Mesenchymal stem cell (in vitro differentiated cells and primary cell): ENCODE measurements at regions not wholly inside any gene's neighbourhood (a gene's known extent, or its start where the extent isn't known, plus 50 kb on each side); places are given as distances from the start of the nearest gene placed in this dataset.

ENCODE experiments used
- DNase-seq: peaks from one replicate; pipeline ENCODE4 v3.0.0-alpha.2; 2013
- H2AFZ ChIP-seq: one replicate; pipeline ENCODE4 v1.6.1; 2013; ENCODE audit warnings: low read depth, mild to moderate bottlenecking, control low read depth, inconsistent platforms, low read length, moderate library complexity
- H2AK5ac ChIP-seq: 2 replicates; pipeline ENCODE4 v1.6.1; 2013; ENCODE audit warnings: low read length, moderate library complexity, mild to moderate bottlenecking, inconsistent platforms; ENCODE audit not compliant: severe bottlenecking
- H2BK120ac ChIP-seq: one replicate; pipeline ENCODE4 v1.6.1; 2013; ENCODE audit warnings: low read depth, mild to moderate bottlenecking, inconsistent platforms, low read length, moderate library complexity
- H2BK12ac ChIP-seq, 2 experiments: one replicate each; pipeline ENCODE4 v1.6.1; 2013; ENCODE audit warnings: inconsistent platforms in 2 of 2, low read length in 2 of 2, mild to moderate bottlenecking in 2 of 2, moderate library complexity in 2 of 2, control low read depth in 1 of 2
- H2BK15ac ChIP-seq: one replicate; pipeline ENCODE4 v1.6.1; 2013; ENCODE audit warnings: mild to moderate bottlenecking, low read depth, inconsistent platforms; ENCODE audit not compliant: poor library complexity, severe bottlenecking
- H2BK5ac ChIP-seq: 2 replicates; pipeline ENCODE4 v1.6.1; 2013; ENCODE audit warnings: low read depth, mild to moderate bottlenecking, low read length, control low read depth, inconsistent platforms; ENCODE audit not compliant: poor library complexity, severe bottlenecking
- H3K14ac ChIP-seq, 2 experiments: one replicate each; pipeline ENCODE4 v1.6.1; 2013; ENCODE audit warnings: inconsistent platforms in 2 of 2, low read length in 2 of 2, control low read depth in 1 of 2, mild to moderate bottlenecking in 1 of 2, moderate library complexity in 1 of 2
- H3K18ac ChIP-seq, 2 experiments: one replicate each; pipeline ENCODE4 v1.6.1; 2013; ENCODE audit warnings: inconsistent platforms in 2 of 2, low read length in 2 of 2, control low read depth in 1 of 2, low read depth in 1 of 2, mild to moderate bottlenecking in 1 of 2
- H3K23ac ChIP-seq, 2 experiments: one replicate each; pipeline ENCODE4 v1.6.1; 2013; ENCODE audit warnings: inconsistent platforms in 2 of 2, low read length in 2 of 2, mild to moderate bottlenecking in 2 of 2, moderate library complexity in 2 of 2, control low read depth in 1 of 2
- H3K27ac ChIP-seq: 2 replicates; pipeline ENCODE4 v1.5.1; 2013; ENCODE audit warnings: mild to moderate bottlenecking, moderate library complexity, low read length, control low read depth, inconsistent platforms; ENCODE audit not compliant: poor library complexity, severe bottlenecking
- H3K27me3 ChIP-seq, 2 experiments: 2 replicates each; pipeline versions ENCODE4 v1.6.1 to v1.7.0; 2013; ENCODE audit warnings: low read length in 2 of 2, mild to moderate bottlenecking in 2 of 2, moderate library complexity in 2 of 2, control low read depth in 1 of 2, inconsistent platforms in 1 of 2; ENCODE audit not compliant: control insufficient read depth in 1 of 2, insufficient read depth in 1 of 2
- H3K36me3 ChIP-seq, 2 experiments: 2 replicates each; pipeline versions ENCODE4 v1.6.1 to v1.7.0; 2013; ENCODE audit warnings: low read length in 2 of 2, control low read depth in 1 of 2, inconsistent platforms in 1 of 2, low read depth in 1 of 2, mild to moderate bottlenecking in 1 of 2; ENCODE audit not compliant: insufficient read depth in 2 of 2, control insufficient read depth in 1 of 2
- H3K4ac ChIP-seq, 2 experiments: one replicate each; pipeline ENCODE4 v1.6.1; 2013; ENCODE audit warnings: inconsistent platforms in 2 of 2, low read length in 2 of 2, mild to moderate bottlenecking in 2 of 2, moderate library complexity in 2 of 2, control low read depth in 1 of 2, low read depth in 1 of 2
- H3K4me1 ChIP-seq: 2 replicates; pipeline ENCODE4 v1.6.1; 2013; ENCODE audit warnings: low read depth, low read length, control low read depth; ENCODE audit not compliant: control insufficient read depth, insufficient read depth
- H3K4me2 ChIP-seq: 2 replicates; pipeline ENCODE4 v1.6.1; 2013; ENCODE audit warnings: low read length, mild to moderate bottlenecking, inconsistent platforms; ENCODE audit not compliant: poor library complexity, severe bottlenecking
- H3K4me3 ChIP-seq, 2 experiments: 2 replicates each; pipeline versions ENCODE4 v1.5.1 to v1.7.0; 2013; ENCODE audit warnings: low read length in 2 of 2, mild to moderate bottlenecking in 2 of 2, control low read depth in 1 of 2, low read depth in 1 of 2; ENCODE audit not compliant: insufficient read depth in 1 of 2
- H3K79me1 ChIP-seq: replicated peaks from 2 replicates; pipeline ENCODE4 v1.6.1; 2013; ENCODE audit warnings: mild to moderate bottlenecking, control low read depth, low read length, inconsistent platforms; ENCODE audit not compliant: poor library complexity, severe bottlenecking
- H3K9ac ChIP-seq: 2 replicates; pipeline ENCODE4 v1.7.0; 2013; ENCODE audit warnings: mild to moderate bottlenecking, low read length, moderate library complexity
- H3K9me3 ChIP-seq: 2 replicates; pipeline ENCODE4 v1.7.0; 2013; ENCODE audit warnings: mild to moderate bottlenecking, low read length; ENCODE audit not compliant: control insufficient read depth
- H4K8ac ChIP-seq: one replicate; pipeline ENCODE4 v1.6.1; 2013; ENCODE audit warnings: inconsistent platforms, mild to moderate bottlenecking, low read length, moderate library complexity
- H4K91ac ChIP-seq: one replicate; pipeline ENCODE4 v1.6.1; 2013; ENCODE audit warnings: mild to moderate bottlenecking, low read length, inconsistent platforms
- WGBS: methylation state at CpG from one replicate; pipeline ENCODE4 v1.1.7; 2013; ENCODE audit warnings: mixed read lengths; 5-methylcytosine and 5-hydroxymethylcytosine counted together

- no peak overlapping the region for H2BK5ac ChIP-seq
- WGBS, result 64% methylated on average over 1 of the region's 1 CpG
- H2BK15ac ChIP-seq, result no peak overlapping the region
- H3K9me3 ChIP-seq, result no peaks in the 10 kb centered on the region
- no peak overlapping the region for H4K91ac ChIP-seq
- H3K23ac ChIP-seq, result no peak overlapping the region
- no peak overlapping the region for H3K18ac ChIP-seq
- no peak overlapping the region for H3K9ac ChIP-seq
- H2AFZ ChIP-seq, result no peak overlapping the region
- no peak overlapping the region for H2BK12ac ChIP-seq
- H3K79me1 ChIP-seq, result no peaks in the 10 kb centered on the region
- no peak for DNase-seq
- no peak overlapping the region for H4K8ac ChIP-seq
- no peaks in the 10 kb centered on the region for H3K36me3 ChIP-seq
- no peak overlapping the region for H2AK5ac ChIP-seq
- H3K4me3 ChIP-seq, result no peak overlapping the region
- H3K27ac ChIP-seq, result no peak overlapping the region
- H3K4me2 ChIP-seq, result no peak overlapping the region
- no peaks in the 10 kb centered on the region for H3K27me3 ChIP-seq
- no peak overlapping the region for H3K14ac ChIP-seq
- H2BK120ac ChIP-seq, result no peak overlapping the region
- no peaks in the 10 kb centered on the region for H3K4me1 ChIP-seq
- no peak overlapping the region for H3K4ac ChIP-seq
Observed at GRCh38 chr13:74707291-74707690, 573.1 kb upstream of the KLF12 start.

GRCh38 chr13:74706801-74707200, 572.6 kb upstream of the KLF12 start:
- H3K4ac ChIP-seq, result no peak overlapping the region
- no peak overlapping the region for H2BK15ac ChIP-seq
- H2AFZ ChIP-seq, result no peak overlapping the region
- no peak overlapping the region for H2BK12ac ChIP-seq
- H3K36me3 ChIP-seq, result no peaks in the 10 kb centered on the region
- no peaks in the 10 kb centered on the region for H3K79me1 ChIP-seq
- no peak overlapping the region for H3K18ac ChIP-seq
- no peak overlapping the region for H3K23ac ChIP-seq
- whole genome bisulfite sequencing, result 88% methylated on average over 1 of the region's 2 CpGs
- no peak overlapping the region for H2BK120ac ChIP-seq
- H3K4me1 ChIP-seq, result no peaks in the 10 kb centered on the region
- H4K91ac ChIP-seq, result no peak overlapping the region
- H4K8ac ChIP-seq, result no peak overlapping the region
- no peak overlapping the region for H3K27ac ChIP-seq
- no peak overlapping the region for H2AK5ac ChIP-seq
- DNase-seq, result no peak
- no peak overlapping the region for H3K14ac ChIP-seq
- no peak overlapping the region for H3K4me3 ChIP-seq
- H3K9me3 ChIP-seq, result no peaks in the 10 kb centered on the region
- H3K27me3 ChIP-seq, result no peaks in the 10 kb centered on the region
- no peak overlapping the region for H3K9ac ChIP-seq
- no peak overlapping the region for H2BK5ac ChIP-seq
- H3K4me2 ChIP-seq, result no peak overlapping the region

- Histone ChIP-seq H3K18ac (no peak overlapping the region), H3K9me3 (no peaks in the 10 kb centered on the region), H3K4me3 (no peak overlapping the region), H3K4me1 (no peaks in the 10 kb centered on the region), H3K4ac (no peak overlapping the region), H3K4me2 (no peak overlapping the region), H2BK15ac (no peak overlapping the region), H3K27me3 (no peaks in the 10 kb centered on the region), H3K9ac (no peak overlapping the region), H4K91ac (no peak overlapping the region), H3K36me3 (no peaks in the 10 kb centered on the region), H2BK12ac (no peak overlapping the region), H3K79me1 (no peaks in the 10 kb centered on the region), H2AK5ac (no peak overlapping the region), H4K8ac (no peak overlapping the region), H3K14ac (no peak overlapping the region), H2AFZ (no peak overlapping the region), H3K23ac (no peak overlapping the region), H2BK120ac (no peak overlapping the region), H3K27ac (no peak overlapping the region), H2BK5ac (no peak overlapping the region)
- WGBS, result 100% methylated on average over 2 of the region's 2 CpGs
- DNase-seq, result no peak
Observed at GRCh38 chr13:74705438-74705837, 571.2 kb upstream of the KLF12 start.

GRCh38 chr13:74703855-74704387, 569.7 kb upstream of the KLF12 start:
- Histone ChIP-seq H3K27ac (no peak overlapping the region), H2BK5ac (no peak overlapping the region), H3K4me1 (no peaks in the 10 kb centered on the region), H2BK120ac (no peak overlapping the region), H3K79me1 (no peaks in the 10 kb centered on the region), H3K4me3 (no peak overlapping the region), H2AFZ (no peak overlapping the region), H2BK15ac (no peak overlapping the region), H2AK5ac (no peak overlapping the region), H3K23ac (no peak overlapping the region), H3K4ac (no peak overlapping the region), H4K91ac (no peak overlapping the region), H3K14ac (no peak overlapping the region), H3K4me2 (no peak overlapping the region), H4K8ac (no peak overlapping the region), H2BK12ac (no peak overlapping the region), H3K27me3 (no peaks in the 10 kb centered on the region), H3K9me3 (no peaks in the 10 kb centered on the region), H3K9ac (no peak overlapping the region), H3K36me3 (no peaks in the 10 kb centered on the region), H3K18ac (no peak overlapping the region)
- DNase-seq, result no peak
- 76% methylated on average over 3 of the region's 3 CpGs for WGBS
